NCI-H226 (cell line): ENCODE measurements at regions not wholly inside any gene's neighbourhood (a gene's known extent, or its start where the extent isn't known, plus 50 kb on each side); places are given as distances from the start of the nearest gene placed in this dataset.
"Not testable (repeated sequence)": the region's sequence is repeated elsewhere in the genome, so short reads cannot be mapped to it uniquely, and the experiment has no call there.

Source experiments
- DNase-seq: peaks from one replicate; pipeline ENCODE4 v3.0.0-alpha.2; 2015

DNA sequence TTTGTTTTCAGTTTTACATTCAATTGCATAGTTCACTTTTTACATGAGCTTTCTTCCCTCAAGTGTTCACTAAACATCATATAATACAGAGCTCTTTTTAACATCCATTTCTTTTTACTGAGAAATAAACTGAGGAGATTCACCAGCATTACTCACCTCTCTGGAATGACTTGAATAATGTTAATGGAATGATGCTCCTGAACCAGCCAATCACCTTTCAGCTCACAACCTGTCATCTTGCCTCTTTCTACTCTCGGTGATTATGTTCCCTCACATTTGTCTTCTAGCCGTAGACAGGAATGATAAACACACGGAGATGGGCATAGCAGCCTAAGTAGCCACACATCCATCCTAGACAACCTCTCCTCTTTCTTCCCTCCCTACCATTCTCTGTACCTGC is 301.7 kb downstream of the PAX3 start:
- DNase-seq = peak; percentile 96

DNA sequence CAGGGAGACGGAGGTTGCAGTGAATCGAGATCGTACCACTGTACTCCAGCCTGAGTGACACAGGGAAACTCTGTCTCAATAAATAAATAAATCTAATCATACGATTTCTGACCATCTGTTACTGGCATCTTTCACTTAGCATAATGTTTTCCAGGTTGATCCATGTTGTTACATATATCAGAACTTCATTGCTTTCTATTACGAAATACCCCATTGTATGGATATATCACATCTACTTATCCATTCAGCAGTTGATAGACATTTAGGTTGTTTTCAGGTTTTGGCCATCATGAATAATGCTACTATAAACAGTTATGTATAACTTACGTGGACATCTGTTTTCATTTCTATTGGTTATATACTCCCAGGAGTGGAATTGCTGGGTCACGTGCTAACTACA is 303.9 kb downstream of the PAX3 start:
- no peak for DNase-seq

DNA sequence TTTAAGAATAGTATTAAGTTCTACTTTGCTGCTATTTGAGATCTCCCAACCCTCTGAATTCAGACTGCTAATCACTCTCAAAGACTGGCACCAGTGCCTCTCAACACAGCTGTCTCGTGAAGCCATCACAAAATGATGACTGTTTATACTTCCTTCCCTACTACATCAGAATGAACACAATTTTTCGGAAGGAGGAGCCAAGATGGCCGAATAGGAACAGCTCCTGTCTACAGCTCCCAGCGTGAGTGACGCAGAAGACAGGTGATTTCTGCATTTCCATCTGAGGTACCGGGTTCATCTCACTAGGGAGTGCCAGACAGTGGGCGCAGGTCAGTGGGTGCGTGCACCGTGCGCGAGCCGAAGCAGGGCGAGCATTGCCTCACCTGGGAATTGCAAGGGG is 314.4 kb downstream of the PAX3 start:
- not testable (repeated sequence) for DNase-seq

DNA sequence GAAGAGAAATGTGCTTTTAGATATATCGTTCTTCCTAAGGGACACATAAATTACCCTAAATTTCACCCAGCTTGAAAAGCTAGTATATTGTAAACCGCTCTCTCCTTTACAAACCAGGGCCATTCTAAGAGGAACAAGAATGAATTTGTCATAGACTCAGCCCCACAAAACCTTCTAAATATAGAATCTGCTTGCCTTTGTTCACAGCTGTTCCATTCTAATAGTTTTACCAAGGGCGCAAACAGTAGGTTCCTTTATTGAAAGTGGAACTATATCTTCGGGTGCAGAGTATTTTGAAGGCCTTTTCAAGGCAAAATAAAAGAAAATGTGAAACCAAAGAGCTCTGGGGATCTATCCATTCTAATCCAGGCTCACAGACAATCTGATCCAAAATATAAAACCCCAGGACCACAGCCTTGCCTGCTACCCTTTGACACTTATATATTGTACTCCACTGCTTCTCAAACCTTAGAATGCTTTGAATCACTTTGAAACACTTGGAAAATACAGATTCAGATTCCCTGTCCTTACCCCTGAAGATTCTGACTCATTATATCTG is 316.8 kb downstream of the PAX3 start:
- no peak for DNase-seq

DNA sequence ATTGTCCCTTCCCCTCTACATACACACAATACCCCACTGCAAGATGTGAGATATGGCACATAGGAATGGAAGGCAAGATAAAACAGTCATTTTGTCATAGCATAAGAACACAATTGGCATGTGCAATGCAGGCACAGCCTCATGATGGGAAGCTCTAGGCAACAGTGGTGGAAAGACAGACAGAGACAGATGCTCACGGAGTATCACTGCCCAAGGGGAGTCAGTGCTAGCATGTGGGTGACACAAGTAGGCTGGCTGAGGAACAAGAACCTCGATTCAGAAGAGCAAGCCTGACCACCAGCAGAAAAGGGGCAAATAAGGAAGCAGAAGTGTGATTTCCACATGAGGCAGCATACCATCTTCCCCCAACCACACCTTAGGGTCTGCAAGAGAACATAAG is 323.6 kb downstream of the PAX3 start:
- no peak for DNase-seq

DNA sequence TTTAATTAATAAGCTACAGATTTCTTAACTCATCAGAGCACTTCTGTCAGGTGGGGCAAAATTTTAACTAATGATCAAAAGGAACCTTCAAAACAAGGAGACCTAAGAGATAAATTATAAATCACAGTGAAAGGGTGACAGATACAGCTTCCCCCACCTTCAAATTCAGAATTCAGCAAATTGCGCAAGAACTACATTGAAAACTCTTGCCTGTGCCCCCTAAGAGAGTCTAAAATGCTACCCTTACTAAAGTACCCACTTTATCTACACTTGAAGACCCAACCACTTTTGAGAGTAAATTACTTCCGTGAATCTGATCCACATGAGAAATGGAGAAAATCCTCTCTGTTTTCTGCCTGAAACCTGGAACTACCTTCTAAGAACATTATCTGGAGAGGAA is 324.9 kb downstream of the PAX3 start:
- DNase-seq = no peak

DNA sequence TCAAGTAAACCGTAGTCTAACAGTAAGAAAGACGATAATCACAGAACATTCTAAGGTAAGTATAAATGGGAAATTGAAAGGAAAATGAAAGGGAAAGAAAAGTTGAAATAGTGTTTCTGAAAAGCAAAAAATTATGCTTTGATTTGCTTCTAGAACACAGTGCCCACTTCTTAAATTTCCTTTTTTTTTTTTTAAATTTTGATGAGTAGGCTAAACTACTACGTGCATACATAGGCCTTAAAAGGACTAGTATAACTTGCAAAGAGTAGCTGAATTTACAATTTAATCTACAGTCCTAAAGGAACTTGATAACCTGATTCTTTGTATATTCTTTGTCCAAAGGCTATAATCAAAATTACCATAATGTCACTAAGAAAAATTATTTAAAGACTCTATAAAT is 325.3 kb downstream of the PAX3 start:
- DNase-seq = no peak

DNA sequence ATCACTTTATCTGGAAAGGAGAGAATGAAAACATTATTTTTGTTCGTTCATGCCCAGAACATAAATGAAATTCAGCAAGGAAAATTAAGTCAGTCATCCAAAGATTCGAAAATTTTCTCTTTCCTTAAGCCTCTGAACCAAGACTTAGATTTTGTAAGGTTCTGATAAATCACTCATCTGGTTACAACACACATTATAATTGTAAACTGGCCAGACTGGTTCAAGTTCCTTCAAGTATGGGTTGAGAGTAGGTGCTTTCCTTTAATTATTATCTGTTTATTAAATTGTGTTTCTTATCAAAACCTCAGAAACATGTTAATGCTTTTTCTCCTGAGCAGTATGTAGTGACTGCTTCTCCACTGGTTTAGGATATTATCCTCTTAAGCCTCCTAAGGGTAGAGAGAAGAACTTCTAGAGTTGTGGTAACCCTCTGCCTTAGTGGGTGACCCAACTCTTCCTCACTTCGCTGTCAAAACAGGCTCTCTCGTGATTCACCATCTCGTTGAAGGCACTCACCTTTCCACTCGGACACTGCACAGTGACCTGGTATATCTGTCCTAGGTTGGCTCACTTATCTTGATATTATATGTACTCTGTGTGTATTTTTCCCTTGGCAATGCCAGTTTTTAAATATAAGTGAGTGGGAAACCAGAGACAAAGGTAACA is 325.9 kb downstream of the PAX3 start:
- DNase-seq = no peak

DNA sequence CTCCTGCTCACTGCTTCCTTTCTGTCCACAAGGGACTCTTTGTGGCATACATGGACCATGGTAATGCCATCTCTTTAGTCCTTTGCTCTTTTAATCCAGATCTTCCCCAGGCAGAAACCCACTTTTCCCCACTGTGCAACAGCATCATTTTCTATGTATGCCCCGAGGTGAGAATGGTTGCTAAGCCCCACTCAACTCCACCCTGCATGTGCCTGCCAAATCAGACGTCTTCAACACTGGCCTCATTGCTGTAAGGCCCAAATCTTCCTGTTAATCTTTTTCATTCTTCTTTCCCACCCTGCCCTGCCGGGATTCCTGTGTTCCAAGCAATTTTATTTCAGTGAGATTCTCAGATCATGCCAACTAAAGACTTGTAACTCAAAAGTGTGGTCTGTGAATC is 328.4 kb downstream of the PAX3 start:
- DNase-seq = no peak

DNA sequence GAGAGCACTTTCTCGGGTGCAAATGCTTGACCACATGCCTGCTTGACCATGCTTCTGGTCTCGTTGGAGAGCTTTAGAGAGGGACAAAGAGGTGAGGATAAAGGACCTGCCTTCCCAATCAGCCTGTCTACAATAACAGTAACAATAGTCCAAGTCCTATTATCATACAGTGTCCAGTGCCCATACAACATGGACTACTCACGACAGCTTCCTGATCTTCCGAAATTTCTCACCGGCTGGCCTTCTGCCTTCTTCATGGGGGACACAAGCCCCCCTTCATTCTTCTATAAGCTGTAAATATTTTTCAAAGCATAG is 329.0 kb downstream of the PAX3 start:
- DNase-seq = no peak

DNA sequence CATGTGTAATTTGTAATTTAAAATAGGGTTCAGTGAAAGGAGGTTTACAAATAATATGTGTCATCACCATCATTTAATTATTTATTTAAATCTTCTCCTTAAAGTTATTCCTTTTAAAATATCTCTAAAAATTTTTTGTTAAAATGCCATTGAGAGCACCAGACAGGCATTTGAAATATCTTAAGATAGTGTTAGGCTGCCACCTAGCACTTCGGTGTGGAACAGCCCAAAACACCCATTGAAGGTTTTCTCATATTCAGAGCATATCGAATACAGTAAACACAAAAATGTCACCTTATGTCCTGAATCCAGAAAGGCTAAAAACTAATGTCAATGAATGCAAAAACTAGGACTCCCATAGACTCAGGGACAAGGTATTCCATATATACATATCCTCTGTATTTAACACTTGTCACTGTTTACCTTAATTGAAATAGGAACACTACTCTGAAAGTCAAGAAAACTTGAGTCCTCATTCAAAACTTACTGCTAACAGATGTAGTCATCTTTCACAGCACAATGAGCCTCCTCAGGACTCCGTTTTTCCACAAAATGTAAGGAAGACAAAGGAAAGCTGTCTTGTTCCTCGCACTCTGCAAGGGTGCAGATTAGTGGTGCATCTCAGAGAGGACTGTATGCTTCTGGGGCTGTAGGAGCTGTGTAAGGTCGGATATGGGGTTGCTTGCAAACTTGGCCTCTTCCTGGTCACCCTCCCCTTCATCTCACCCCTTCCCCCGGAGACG is 329.5 kb downstream of the PAX3 start:
- peak; percentile 12 for DNase-seq

DNA sequence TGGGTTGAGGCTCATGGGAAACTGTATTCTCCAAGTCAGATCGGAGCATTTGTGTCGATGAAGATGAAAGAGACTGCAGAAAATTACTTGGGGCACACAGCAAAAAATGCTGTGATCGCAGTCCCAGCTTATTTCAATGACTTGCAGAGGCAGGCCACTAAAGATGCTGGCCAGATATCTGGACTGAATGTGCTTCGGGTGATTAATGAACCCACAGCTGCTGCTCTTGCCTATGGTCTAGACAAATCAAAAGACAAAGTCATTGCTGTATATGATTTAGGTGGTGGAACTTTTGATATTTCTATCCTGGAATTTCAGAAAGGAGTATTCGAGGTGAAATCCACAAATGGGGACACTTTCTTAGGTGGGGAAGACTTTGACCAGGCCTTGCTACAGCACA is 336.6 kb downstream of the PAX3 start:
- no peak for DNase-seq

DNA sequence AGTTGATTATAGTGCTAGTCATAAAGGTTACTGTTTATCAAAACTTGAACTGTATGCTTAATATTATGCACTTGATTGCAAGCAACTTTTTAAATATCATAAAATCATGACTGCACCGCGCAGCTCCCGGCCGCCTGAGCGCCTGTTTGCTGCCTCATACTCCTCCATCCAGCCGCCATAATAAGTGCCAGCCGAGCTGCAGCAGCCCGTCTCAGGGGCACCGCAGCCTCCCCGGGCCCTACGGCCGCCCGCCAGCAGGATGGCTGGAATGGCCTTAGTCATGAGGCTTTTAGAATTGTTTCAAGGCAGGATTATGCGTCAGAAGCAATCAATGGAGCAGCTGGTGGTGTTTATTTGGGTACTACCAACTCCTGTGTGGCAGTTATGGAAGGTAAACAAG is 337.2 kb downstream of the PAX3 start:
- DNase-seq = no peak

DNA sequence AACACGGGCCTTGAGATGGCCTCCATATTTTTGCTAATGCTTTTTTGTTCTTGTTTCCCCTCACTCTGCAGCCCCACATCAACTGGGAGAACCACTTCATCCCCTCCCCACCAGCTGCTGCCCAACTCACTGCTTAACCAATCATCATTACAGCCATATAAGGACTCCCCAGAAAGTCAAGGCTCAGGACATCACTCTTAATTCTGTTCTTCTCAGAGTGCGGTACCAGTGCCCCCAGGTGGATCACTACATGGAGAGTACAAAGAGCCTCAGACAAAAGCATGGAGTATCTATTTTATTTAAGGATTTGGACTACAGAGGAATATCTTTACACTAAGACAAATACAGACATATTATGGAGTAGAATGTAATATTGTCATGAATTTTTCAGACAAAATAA is 340.6 kb downstream of the PAX3 start:
- DNase-seq = peak; percentile 33

DNA sequence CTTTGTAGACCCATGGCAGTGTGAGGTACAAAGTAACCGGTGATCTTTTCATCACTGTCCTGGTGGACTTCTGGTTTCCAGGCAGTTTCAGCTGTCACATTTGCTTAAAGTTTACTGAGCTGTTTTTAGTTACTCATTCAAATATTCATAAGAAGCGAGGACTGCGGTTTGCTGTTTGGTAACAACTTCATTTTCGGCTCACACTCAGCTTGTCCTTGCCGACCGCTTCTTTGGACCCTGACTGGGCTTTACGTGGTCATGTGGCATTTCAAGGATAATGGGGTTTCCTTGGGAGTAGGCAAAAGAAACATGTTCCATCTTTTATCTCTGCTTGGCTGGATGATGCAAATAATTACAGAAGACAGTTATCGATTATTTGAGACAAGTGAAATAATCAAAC is 350.7 kb downstream of the PAX3 start:
- no peak for DNase-seq

DNA sequence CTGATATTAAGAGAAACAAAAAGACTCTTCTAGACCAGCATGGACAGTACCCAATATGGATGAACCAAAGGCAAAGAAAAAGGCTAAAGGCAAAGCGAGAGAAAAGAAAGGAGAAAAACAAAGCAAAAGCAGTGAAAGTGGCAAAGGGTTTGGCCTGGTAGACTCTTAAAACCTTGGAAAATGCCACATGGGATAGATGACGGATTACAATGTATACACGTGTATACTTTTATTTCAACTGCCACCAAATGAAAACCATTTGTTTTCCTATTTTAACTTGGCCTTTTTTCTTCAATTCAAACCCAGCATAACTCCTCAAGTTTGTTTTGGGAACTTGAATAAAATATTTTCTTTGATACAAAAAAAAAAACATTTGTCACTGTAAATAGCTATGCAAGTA is 354.3 kb downstream of the PAX3 start:
- DNase-seq = not testable (repeated sequence)

DNA sequence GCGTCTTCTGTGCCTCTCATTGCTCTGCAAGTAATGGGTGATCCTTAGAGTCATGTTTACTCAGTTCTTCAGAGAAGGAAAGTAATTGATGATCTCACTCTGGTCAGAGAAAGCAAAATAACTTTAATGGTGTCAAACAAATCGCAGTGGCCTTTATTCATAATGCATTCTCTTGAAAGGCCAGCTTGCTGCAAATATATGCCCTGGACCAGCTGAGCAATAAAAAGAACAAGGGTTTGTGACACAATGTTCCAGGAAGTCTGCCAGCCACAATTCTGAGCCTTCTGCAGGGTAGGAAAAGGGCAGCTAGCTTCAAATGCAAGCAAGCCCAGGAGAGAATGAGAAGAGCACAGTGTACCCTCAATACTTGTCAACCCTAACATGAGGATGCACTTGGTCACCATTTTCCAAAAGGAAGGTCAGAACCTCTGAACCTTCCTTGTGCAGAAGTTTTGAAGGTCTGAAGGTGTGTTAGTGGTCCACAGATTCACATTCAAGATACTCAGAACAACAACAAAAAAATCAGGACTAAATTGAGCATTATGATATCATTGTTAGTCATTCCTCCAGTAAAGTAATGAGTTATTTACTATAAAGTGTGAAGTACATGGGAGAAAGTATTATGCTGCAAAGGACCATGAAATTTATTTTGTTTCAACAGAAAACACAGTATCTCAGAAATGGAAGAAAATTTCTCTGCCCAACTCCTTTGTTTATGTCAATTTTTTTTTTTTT is 355.6 kb downstream of the PAX3 start:
- peak; percentile 12 for DNase-seq

DNA sequence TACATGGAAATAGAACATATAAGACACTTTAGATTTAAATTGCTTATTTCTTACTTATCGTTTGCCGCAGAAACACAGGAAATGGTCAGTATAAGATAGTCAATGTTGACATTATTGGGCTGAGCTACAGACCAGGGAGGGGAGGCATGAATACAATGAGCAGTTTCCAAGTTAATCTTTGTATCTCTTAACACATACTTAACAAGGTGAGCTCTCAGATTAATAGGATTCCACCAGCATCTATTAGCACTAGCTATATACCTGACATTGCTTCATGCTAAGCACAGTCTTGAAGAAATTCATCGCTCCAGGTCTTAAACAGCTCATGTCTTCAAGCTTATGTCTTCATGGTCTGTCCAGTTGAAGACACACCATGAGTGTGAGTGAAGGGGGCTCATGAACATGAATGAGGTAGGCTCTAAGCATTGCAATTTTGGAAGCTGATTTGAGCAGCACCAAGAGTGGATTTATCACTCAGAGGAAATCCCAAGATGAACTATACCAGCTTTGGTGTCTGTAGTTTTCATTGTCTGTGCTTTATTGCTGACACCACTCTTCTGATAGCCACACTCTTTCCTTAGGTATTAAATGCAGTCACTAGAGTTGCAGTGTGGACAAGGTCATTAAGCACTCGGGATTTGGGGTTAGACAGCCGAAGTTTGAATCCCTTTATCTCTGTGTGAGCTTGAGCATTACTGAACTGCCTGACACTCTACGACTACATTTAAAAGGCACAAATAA is 359.3 kb upstream of the EPHA4 start:
- no peak for DNase-seq

DNA sequence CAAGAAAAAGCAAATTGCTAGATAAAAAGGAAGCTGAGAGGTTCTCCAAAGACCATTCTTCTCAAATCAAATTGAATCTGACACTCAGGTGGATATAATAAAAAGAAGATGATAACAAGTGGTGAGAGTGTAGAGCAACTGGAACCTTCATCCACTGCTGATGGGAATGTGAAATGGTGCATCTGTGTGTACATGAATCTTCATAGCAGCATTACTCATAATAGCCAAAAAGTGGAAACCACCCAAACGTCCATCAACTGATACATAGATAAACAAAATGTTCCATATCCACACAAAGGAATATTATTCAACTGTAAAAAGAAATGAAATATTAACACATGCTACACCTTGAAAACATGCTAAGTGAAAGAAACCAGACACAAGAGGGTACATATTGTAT is 357.2 kb upstream of the EPHA4 start:
- DNase-seq = no peak

DNA sequence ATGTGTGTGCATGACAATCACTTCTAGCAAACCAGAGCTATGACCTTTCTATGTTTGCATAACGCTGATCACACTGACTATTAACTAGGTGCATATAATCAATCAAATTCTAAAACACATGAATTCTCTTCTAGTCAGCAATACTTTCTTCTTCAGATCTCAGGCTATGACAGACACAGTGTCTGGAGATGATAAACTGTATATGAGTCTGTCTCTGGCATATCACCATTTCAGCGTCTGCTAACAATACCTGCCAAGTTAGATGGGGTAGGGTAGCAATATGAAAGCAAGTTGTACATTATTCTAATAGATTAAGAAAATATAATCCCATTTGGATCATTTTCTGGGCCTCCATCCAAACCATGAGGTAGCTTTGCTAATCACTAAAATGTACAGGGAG is 354.2 kb upstream of the EPHA4 start:
- DNase-seq = no peak

DNA sequence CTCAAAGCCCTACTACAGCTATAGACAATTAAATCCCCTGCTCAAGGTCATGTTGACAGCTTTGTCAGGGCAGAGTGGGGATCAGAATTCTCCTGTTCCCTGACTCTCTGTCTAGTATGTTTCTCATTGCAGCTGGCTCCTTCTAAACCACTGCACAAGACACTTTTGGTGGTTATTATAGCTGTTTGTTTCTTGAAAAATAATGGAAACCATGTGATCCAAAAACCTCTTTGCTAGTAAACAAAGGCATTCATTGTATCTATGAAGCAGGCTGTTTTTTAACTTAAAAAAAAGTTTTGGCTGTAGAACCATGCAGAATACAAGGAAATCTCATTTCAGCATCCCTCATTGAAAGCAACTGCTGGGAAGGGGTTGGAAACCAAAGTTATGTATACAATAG is 352.5 kb upstream of the EPHA4 start:
- DNase-seq = no peak

DNA sequence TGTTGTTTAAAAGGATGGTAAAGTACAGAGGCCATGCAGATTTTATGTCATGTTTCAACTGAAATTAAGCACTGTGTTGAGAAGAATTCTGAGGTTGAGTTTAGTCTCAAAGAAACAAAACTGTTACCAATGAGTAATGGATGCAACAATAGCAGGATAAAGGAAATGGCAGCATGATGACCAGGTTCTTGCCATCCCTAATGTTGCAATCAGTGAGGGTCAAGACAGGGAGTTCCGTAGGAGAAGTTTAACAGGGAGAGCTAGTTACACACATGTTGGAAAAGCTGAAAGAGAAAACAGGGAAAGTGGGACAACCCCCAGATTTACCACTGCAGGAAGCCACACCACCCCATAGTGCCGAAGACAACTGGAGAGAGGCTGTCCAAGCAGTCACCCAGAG is 343.8 kb upstream of the EPHA4 start:
- DNase-seq = no peak

DNA sequence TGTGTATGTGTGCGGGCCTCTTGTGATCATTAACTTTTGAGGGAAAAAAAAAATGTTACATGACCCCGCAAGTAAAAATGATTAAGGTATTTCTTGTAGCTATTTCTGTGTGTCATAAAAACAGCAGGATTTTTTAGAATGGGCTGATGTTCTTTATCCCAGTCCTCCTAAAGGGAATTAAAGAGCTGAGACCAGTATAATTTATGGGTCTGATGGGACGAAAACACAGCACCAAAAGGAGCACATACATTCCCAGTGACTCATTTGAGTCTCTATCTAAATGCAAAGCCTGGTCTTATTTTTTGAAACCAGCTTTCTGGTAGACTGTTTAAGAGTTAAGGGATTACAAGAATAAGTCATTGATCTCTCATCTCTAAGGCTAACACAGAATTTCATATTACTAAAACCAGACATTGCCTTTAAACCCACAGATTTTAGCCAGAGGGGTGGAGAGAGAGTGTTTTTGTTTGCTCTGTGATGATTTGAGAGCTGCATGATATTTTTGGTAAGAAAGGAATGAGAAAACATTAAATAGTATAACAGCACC is 342.3 kb upstream of the EPHA4 start:
- DNase-seq = peak; percentile 27
